Ectodermal cell (in vitro differentiated cells): ENCODE measurements at regions not wholly inside any gene's neighbourhood (a gene's known extent, or its start where the extent isn't known, plus 50 kb on each side); places are given as distances from the start of the nearest gene placed in this dataset.

Experiments
- H3K27ac ChIP-seq: 2 replicates; pipeline ENCODE4 v1.7.0; 2013; ENCODE audit warnings: mild to moderate bottlenecking, low read depth, low read length; ENCODE audit not compliant: insufficient read depth, poor library complexity, severe bottlenecking
- H3K27me3 ChIP-seq: 2 replicates; pipeline ENCODE4 v1.7.0; 2013; ENCODE audit warnings: mild to moderate bottlenecking, low read length; ENCODE audit not compliant: insufficient read depth, control insufficient read depth, poor library complexity, severe bottlenecking
- H3K36me3 ChIP-seq: one replicate; pipeline ENCODE4 v1.7.0; 2013; ENCODE audit warnings: low read length; ENCODE audit not compliant: control insufficient read depth, insufficient read depth
- H3K4me1 ChIP-seq: one replicate; pipeline ENCODE4 v1.7.0; 2013; ENCODE audit warnings: low read length; ENCODE audit not compliant: control insufficient read depth, insufficient read depth
- H3K4me3 ChIP-seq: 2 replicates; pipeline ENCODE4 v1.7.0; 2013; ENCODE audit warnings: low read depth, low read length, control low read depth; ENCODE audit not compliant: insufficient read depth
- H3K9me3 ChIP-seq: 2 replicates; pipeline ENCODE4 v1.7.0; 2013; ENCODE audit warnings: mild to moderate bottlenecking, low read length, moderate library complexity; ENCODE audit not compliant: control insufficient read depth
- WGBS, 2 experiments: methylation state at CpG; one replicate each; pipeline ENCODE4 v1.1.7; 2013; ENCODE audit warnings: missing lambda C conversion rate in 2 of 2; 5-methylcytosine and 5-hydroxymethylcytosine counted together

DNA sequence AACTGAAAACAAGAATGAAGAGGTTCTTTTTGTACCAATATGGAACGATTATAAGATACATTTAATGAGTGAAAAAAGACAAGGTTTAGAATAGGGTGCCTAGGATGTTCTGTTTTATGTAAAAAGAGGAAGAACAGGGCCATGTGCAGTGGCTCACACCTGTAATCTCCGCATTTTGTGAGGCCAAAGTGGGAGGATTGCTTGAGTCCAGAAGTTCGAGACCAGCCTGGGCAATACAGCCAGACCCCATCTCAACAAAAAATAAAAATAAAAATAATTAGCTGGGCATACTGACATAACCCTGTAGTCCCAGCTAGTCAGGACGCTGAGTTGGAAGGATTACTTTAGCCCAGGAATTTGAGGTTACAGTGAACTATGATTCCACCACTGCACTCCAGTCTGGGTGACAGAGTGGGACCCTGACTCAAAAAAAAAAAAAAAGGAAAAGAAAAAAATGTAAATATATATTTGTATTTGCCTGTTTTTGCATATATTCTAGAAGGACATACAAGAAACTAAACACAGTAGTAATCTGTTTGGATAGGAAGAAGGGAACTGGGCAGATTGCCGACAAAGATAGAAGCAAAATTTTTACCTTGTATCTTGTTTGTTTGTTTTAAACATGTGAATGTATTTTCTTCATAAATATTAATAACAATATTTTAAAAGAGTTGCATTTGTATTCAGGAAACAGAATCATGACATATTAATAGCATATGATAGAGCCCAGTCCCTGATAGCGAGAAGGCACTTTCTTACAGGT, 174.3 kb downstream of the SOX2 start:
- Histone ChIP-seq H3K27ac (no peak overlapping the region), H3K9me3 (no peaks in the 10 kb centered on the region), H3K27me3 (no peaks in the 10 kb centered on the region), H3K36me3 (no peaks in the 10 kb centered on the region), H3K4me1 (no peaks in the 10 kb centered on the region), H3K4me3 (no peak overlapping the region)
- 92 to 93% methylated on average over 4 of the region's 6 CpGs for WGBS, 2 experiments

DNA sequence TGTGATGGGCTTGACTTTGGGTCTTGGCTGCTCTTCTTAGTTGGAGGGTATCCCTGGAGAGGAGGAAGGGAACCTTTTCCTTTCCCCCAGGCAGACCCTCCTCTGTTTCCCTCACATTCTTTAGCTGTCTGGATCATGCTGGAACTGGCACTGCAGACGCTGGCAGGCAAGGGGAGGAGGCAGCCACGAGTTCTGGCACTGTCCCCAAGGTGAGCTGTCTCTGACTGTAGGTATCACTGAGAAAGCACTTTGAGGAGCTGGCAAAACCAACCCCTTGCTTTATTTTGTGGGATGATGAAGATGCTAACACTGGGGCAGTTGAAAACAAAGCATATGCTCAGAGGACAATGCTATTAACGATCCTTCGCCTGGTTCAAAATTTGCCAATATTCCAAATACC, 175.0 kb downstream of the SOX2 start:
- Histone ChIP-seq H3K9me3 (no peaks in the 10 kb centered on the region), H3K4me3 (no peak overlapping the region), H3K27ac (no peak overlapping the region), H3K36me3 (no peaks in the 10 kb centered on the region), H3K27me3 (no peaks in the 10 kb centered on the region), H3K4me1 (no peaks in the 10 kb centered on the region)
- 90% methylated on average over 4 of the region's 4 CpGs for WGBS, 2 experiments

DNA sequence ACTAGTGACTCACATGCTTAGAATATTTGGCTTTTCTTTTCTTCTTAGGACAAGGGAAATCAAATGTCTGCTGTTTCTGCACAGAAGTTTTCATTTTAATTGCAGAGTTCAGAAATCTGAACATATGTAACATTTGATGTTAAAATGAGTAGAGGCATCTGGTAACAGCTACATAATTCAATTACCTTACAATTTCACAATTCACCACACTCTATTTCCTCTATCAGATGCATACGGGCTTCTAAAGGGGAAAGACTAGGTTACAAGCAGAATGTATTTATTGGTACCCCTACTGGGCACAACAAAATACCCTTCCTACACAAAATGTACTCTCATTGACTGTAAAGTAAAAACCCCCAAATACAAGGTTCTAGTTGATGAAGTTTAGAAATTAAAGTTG, 176.0 kb downstream of the SOX2 start:
- H3K4me3 ChIP-seq, result no peak overlapping the region
- 70 to 100% methylated on average over 1 of the region's 1 CpG for WGBS, 2 experiments
- no peaks in the 10 kb centered on the region for H3K9me3 ChIP-seq
- no peaks in the 10 kb centered on the region for H3K36me3 ChIP-seq
- no peaks in the 10 kb centered on the region for H3K4me1 ChIP-seq
- H3K27me3 ChIP-seq, result no peaks in the 10 kb centered on the region
- no peak overlapping the region for H3K27ac ChIP-seq

GRCh38 chr3:181888234-181888633, 176.5 kb downstream of the SOX2 start:
- Histone ChIP-seq H3K4me1 (no peaks in the 10 kb centered on the region), H3K36me3 (no peaks in the 10 kb centered on the region), H3K9me3 (no peaks in the 10 kb centered on the region), H3K27ac (no peak overlapping the region), H3K27me3 (no peaks in the 10 kb centered on the region), H3K4me3 (no peak overlapping the region)
- 90 to 91% methylated on average over 3 of the region's 3 CpGs for WGBS, 2 experiments

DNA sequence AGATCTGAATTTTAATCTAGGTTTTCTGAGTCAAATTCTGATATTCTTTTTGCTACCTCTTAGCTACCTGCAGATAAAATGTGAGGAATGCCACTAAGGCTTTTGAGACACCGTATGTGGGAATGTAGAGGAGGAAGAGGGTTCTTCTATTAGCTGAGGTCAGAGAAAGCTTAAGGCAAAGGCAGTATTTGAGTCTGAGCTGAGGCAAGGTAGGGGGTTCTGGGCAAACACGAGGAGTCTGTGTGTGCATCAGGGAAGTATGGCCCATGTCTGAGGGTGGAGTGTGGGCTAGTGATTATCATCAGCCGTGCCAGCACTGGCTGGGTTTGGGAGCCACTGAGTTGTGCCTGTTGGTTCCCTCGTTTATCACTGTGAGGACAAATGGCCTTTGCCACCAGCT, 181.1 kb downstream of the SOX2 start:
- Histone ChIP-seq H3K36me3 (no peaks in the 10 kb centered on the region), H3K27me3 (no peaks in the 10 kb centered on the region), H3K27ac (no peak overlapping the region), H3K9me3 (no peaks in the 10 kb centered on the region), H3K4me3 (no peak overlapping the region), H3K4me1 (no peaks in the 10 kb centered on the region)
- WGBS, 2 experiments, result 66 to 73% methylated on average over 4 of the region's 4 CpGs

DNA sequence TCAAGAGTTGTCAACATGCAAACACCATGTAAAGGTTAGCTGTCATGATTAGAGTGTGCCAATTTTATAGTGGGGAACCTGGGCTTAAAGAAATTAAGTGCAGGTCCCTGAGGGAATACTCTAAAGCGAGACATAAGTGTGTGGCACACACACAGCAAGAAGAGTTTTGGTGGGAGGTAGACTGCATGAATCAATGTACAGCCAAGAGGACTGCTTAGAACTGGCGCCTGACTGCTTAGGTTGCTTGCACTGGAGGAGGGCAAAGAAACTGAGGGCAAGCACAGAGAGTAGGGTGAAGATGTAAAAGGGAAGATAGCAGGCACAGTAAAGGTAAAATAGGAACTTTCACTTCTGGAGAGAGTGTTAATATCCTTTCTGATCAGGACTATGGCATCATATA, 184.9 kb downstream of the SOX2 start:
- Histone ChIP-seq H3K4me1 (no peaks in the 10 kb centered on the region), H3K27ac (no peak overlapping the region), H3K4me3 (no peak overlapping the region), H3K27me3 (no peaks in the 10 kb centered on the region), H3K9me3 (no peaks in the 10 kb centered on the region), H3K36me3 (no peaks in the 10 kb centered on the region)
- 94 to 96% methylated on average over 2 of the region's 2 CpGs for WGBS, 2 experiments

DNA sequence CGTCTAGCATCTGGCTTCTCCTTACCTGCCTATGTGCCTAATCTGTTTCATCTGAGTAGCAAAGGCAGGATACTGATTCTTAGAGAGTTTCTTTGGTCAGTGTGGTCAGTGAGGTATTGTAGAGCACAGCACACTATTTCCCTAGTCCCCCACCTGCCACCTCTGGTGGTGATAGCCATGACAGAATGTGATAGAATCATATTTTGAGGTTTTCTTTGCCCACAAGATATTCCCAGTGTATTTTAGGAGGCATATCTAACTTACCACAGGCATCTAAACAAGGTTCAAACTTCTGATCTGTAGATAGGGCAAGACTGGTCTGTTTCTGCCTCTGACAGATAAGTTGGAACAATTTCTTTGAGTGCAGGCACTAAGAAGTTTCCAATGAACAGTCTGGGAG, 188.0 kb downstream of the SOX2 start:
- H3K27ac ChIP-seq, result no peak overlapping the region

GRCh38 chr3:181901626-181902025, 189.9 kb downstream of the SOX2 start:
- no peaks in the 10 kb centered on the region for H3K4me1 ChIP-seq
- no peaks in the 10 kb centered on the region for H3K36me3 ChIP-seq
- H3K4me3 ChIP-seq, result no peak overlapping the region
- H3K9me3 ChIP-seq, result no peaks in the 10 kb centered on the region
- no peaks in the 10 kb centered on the region for H3K27me3 ChIP-seq
- 88 to 91% methylated on average over 3 of the region's 3 CpGs for WGBS, 2 experiments
- no peak overlapping the region for H3K27ac ChIP-seq

More for the DNA sequence above, 188.0 kb downstream of the SOX2 start:
- 89 to 96% methylated on average over 1 of the region's 1 CpG for WGBS, 2 experiments
- Histone ChIP-seq H3K9me3 (no peaks in the 10 kb centered on the region), H3K4me3 (no peak overlapping the region), H3K4me1 (no peaks in the 10 kb centered on the region), H3K27me3 (no peaks in the 10 kb centered on the region), H3K36me3 (no peaks in the 10 kb centered on the region)

DNA sequence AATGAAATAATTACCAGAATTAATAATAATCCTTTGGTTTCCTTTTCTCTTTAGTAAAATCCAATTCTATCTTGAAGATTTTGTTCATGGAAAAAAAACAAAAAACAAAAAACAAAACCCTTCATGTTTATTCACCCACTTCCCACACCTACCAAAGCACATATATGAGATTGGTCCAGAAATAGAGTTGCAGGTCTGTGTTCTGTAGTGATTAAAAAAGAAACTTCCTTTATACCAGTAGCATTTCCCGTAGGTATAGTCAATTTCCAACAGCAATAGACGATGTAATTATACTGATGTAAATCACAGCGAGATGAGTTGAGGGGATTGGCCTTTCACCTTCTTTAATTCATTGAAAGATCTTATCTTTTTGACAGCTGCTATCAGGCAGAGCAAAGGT, 194.6 kb downstream of the SOX2 start:
- Histone ChIP-seq H3K27ac (no peak overlapping the region), H3K4me3 (no peak overlapping the region), H3K27me3 (no peaks in the 10 kb centered on the region), H3K4me1 (no peaks in the 10 kb centered on the region), H3K9me3 (no peaks in the 10 kb centered on the region), H3K36me3 (no peaks in the 10 kb centered on the region)
- 92 to 93% methylated on average over 3 of the region's 3 CpGs for WGBS, 2 experiments

- WGBS, 2 experiments, result 83 to 86% methylated on average over 1 to 2 of the region's 2 CpGs
- Histone ChIP-seq H3K4me1 (no peaks in the 10 kb centered on the region), H3K4me3 (no peak overlapping the region), H3K27ac (no peak overlapping the region), H3K9me3 (no peaks in the 10 kb centered on the region), H3K36me3 (no peaks in the 10 kb centered on the region), H3K27me3 (no peaks in the 10 kb centered on the region)
Observed at GRCh38 chr3:181909241-181909640, 197.5 kb downstream of the SOX2 start.

DNA sequence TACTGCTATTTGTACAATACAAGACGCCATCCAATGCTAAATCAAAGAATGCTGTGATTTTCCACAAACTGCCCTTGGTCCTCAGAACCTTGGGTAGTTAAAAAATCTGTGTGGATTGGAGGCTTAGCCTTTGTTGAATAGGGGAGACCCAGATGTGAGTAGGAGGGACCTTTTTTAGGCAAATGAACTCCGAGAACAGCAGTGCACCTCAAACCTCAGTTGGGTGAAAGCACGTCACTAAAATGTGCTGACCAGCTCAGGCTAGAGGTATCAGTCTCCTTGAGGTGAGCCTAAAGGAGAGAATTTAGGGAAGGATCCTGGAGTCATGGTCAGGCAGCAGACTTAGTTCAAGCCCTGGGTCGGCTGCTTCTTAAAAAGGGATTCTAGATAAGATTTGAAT, 200.7 kb downstream of the SOX2 start:
- no peaks in the 10 kb centered on the region for H3K9me3 ChIP-seq
- H3K27me3 ChIP-seq, result no peaks in the 10 kb centered on the region
- H3K27ac ChIP-seq, result no peak overlapping the region
- 83 to 84% methylated on average over 4 of the region's 4 CpGs for WGBS, 2 experiments
- no peak overlapping the region for H3K4me3 ChIP-seq
- no peaks in the 10 kb centered on the region for H3K36me3 ChIP-seq
- H3K4me1 ChIP-seq, result peaks cover 17% of the 10 kb centered on the region
